Ishikawa (cell line): ENCODE measurements at regions not wholly inside any gene's neighbourhood (a gene's known extent, or its start where the extent isn't known, plus 50 kb on each side); places are given as distances from the start of the nearest gene placed in this dataset.
A peak's percentile ranks its signal among the peaks of the same experiment; 100 is the strongest.

Experiments used
- CEBPB ChIP-seq: IDR thresholded peaks from 2 replicates; pipeline ENCODE4 v1.6.1; 2012
- CREB1 ChIP-seq: IDR thresholded peaks from 2 replicates; pipeline ENCODE4 v1.6.1; 2012; ENCODE audit warnings: low read depth
- EGR1 ChIP-seq: IDR thresholded peaks from 2 replicates; pipeline ENCODE4 v1.6.1; 2012
- EP300 ChIP-seq: IDR thresholded peaks from 2 replicates; pipeline ENCODE4 v1.6.1; 2012; ENCODE audit warnings: borderline replicate concordance
- FOXM1 ChIP-seq: IDR thresholded peaks from 2 replicates; pipeline ENCODE4 v1.6.1; 2012; ENCODE audit warnings: low read depth, borderline replicate concordance
- MAX ChIP-seq: IDR thresholded peaks from 2 replicates; pipeline ENCODE4 v1.6.1; 2012
- NFIC ChIP-seq: IDR thresholded peaks from 2 replicates; pipeline ENCODE4 v1.6.1; 2012
- RAD21 ChIP-seq: IDR thresholded peaks from 2 replicates; pipeline ENCODE4 v1.6.1; 2012; ENCODE audit warnings: low read depth
- REST ChIP-seq: IDR thresholded peaks from 2 replicates; pipeline ENCODE4 v1.6.1; 2012; ENCODE audit warnings: low read depth, mild to moderate bottlenecking
- TAF1 ChIP-seq: IDR thresholded peaks from 2 replicates; pipeline ENCODE4 v1.6.1; 2012; ENCODE audit warnings: low read depth, mild to moderate bottlenecking
- TCF12 ChIP-seq: IDR thresholded peaks from 2 replicates; pipeline ENCODE4 v1.6.1; 2012; ENCODE audit warnings: low read depth
- TEAD4 ChIP-seq: IDR thresholded peaks from 2 replicates; pipeline ENCODE4 v1.6.1; 2012
- USF1 ChIP-seq: IDR thresholded peaks from 2 replicates; pipeline ENCODE4 v1.6.1; 2012
- YY1 ChIP-seq: IDR thresholded peaks from 2 replicates; pipeline ENCODE4 v1.6.1; 2012; ENCODE audit warnings: low read depth
- ZBTB7A ChIP-seq: IDR thresholded peaks from 2 replicates; pipeline ENCODE4 v1.6.1; 2012; ENCODE audit warnings: low read depth

GRCh38 chr13:21805733-21806132 is 134.9 kb downstream of the FGF9 start:
- no peak for TF ChIP-seq TCF12
- TF ChIP-seq USF1, result no peak
- no peak for TF ChIP-seq RAD21
- TF ChIP-seq YY1, result no peak
- no peak for TF ChIP-seq MAX
- TF ChIP-seq EP300, result no peak
- TF ChIP-seq EGR1, result no peak

GRCh38 chr13:21812192-21812626 is 141.3 kb downstream of the FGF9 start:
- TF ChIP-seq EGR1, result 0 out of 2 replicates have a peak, but pooled peaks have one; percentile 26
- TF ChIP-seq EP300, result peak; percentile 84; the same call in 1 of the 2 replicates
- TF ChIP-seq TEAD4, result peak; percentile 88
- TF ChIP-seq TAF1, result no peak
- TF ChIP-seq TCF12, result peak; percentile 88
- TF ChIP-seq CEBPB, result no peak
- 0 out of 2 replicates have a peak, but pooled peaks have one; percentile 2 for TF ChIP-seq RAD21
- no peak for TF ChIP-seq USF1
- TF ChIP-seq YY1, result 0 out of 2 replicates have a peak, but pooled peaks have one; percentile 14
- no peak for TF ChIP-seq REST
- TF ChIP-seq MAX, result peak; percentile 58; the same call in 1 of the 2 replicates
- peak; percentile 95 for TF ChIP-seq NFIC
- TF ChIP-seq CREB1, result no peak
- TF ChIP-seq ZBTB7A, result 0 out of 2 replicates have a peak, but pooled peaks have one; percentile 18
- peak; percentile 45; the same call in 1 of the 2 replicates for TF ChIP-seq FOXM1

GRCh38 chr13:21813110-21813509 is 142.2 kb downstream of the FGF9 start:
- TF ChIP-seq CREB1, result no peak
- TF ChIP-seq RAD21, result no peak
- no peak for TF ChIP-seq USF1

- TF ChIP-seq TAF1, result no peak
- no peak for TF ChIP-seq EGR1
- no peak for TF ChIP-seq FOXM1
- TF ChIP-seq NFIC, result no peak
- TF ChIP-seq USF1, result no peak
- no peak for TF ChIP-seq MAX
- TF ChIP-seq TEAD4, result no peak
Measured at GRCh38 chr13:21813844-21814243, 143.0 kb downstream of the FGF9 start.

- TF ChIP-seq REST, result no peak
- TF ChIP-seq CREB1, result no peak
- TF ChIP-seq MAX, result no peak
- TF ChIP-seq FOXM1, result no peak
- no peak for TF ChIP-seq TAF1
- no peak for TF ChIP-seq EGR1
- TF ChIP-seq EP300, result no peak
- no peak for TF ChIP-seq YY1
- TF ChIP-seq RAD21, result no peak
Measured at GRCh38 chr13:21814604-21815003, 143.7 kb downstream of the FGF9 start.
